ENCODE measurements at regions not wholly inside any gene's neighbourhood (a gene's known extent, or its start where the extent isn't known, plus 50 kb on each side); places are given as distances from the start of the nearest gene placed in this dataset.

DNA sequence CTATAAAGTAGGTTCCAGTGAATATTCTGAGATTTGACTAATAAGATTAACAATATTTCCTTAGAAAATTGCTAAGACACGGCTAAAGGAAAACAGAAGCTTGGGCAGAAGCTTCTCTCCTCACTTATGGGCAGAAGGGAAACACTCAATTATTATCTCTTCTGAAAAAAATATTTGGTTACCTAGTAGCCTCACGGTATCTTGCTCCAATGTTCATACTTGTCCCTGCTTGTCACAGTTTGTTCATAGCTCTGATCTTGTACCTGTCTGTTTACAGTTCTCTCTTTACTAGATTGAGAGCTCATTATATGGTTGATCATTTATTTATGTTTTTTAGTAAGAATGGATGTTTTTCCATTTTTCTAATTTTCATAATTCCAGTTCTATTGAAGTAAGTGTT lies 458.0 kb upstream of the ATP2B1 start:
- Histone ChIP-seq H3K9ac (ENCODE audit: insufficient read depth, low read length) (no peak overlapping the region), H3K27ac (ENCODE audit: insufficient read depth, low read length) (no peak overlapping the region), H3K27me3 (ENCODE audit: control insufficient read depth, insufficient read depth, low read length) (no peaks in the 10 kb centered on the region), H3K9me3 (ENCODE audit: control insufficient read depth, insufficient read depth, low read depth, low read length) (no peaks in the 10 kb centered on the region), H3K4me1 (ENCODE audit: control insufficient read depth, extremely low read depth, insufficient read depth, low read length) (no peaks in the 10 kb centered on the region), H3K4me3 (replicated peaks in 1 of 4; ENCODE audit: control extremely low read depth in 1 of 4, insufficient read depth in 1 of 4, low read depth in 3 of 4, low read length in 4 of 4) (no peak overlapping the region), H3K4me2 (ENCODE audit: extremely low read depth, insufficient read depth, low read length) (no peak overlapping the region), H3K36me3 (ENCODE audit: control insufficient read depth, insufficient read depth, low read length) (no peaks in the 10 kb centered on the region), H3K79me2 (ENCODE audit: control insufficient read depth, insufficient read depth, low read length) (no peaks in the 10 kb centered on the region), H2AFZ (ENCODE audit: low read length) (no peak overlapping the region), H4K20me1 (ENCODE audit: control insufficient read depth, extremely low read depth, insufficient read depth, low read length) (no peaks in the 10 kb centered on the region)
- TF ChIP-seq CTCF (conservative IDR thresholded peaks at IDR 0.05 in 1 of 2, IDR thresholded peaks at IDR 0.05 in 1 of 2; ENCODE audit: low read depth in 1 of 2, low read length in 2 of 2) = no peak
- no peak for TF ChIP-seq EZH2 (IDR thresholded peaks at IDR 0.05; ENCODE audit: low read length, missing control alignments)
- DNase-seq (ENCODE audit: low read depth in 2 of 2) = no peak

GRCh38 chr12:90166012-90166411 lies 457.4 kb upstream of the ATP2B1 start:
- Histone ChIP-seq H3K79me2 (ENCODE audit: control insufficient read depth, insufficient read depth, low read length) (no peaks in the 10 kb centered on the region), H3K9ac (ENCODE audit: insufficient read depth, low read length) (no peak overlapping the region), H2AFZ (ENCODE audit: low read length) (no peak overlapping the region), H3K9me3 (ENCODE audit: control insufficient read depth, insufficient read depth, low read depth, low read length) (no peaks in the 10 kb centered on the region), H3K4me2 (ENCODE audit: extremely low read depth, insufficient read depth, low read length) (no peak overlapping the region), H3K27ac (ENCODE audit: insufficient read depth, low read length) (no peak overlapping the region), H3K4me1 (ENCODE audit: control insufficient read depth, extremely low read depth, insufficient read depth, low read length) (no peaks in the 10 kb centered on the region), H4K20me1 (ENCODE audit: control insufficient read depth, extremely low read depth, insufficient read depth, low read length) (no peaks in the 10 kb centered on the region), H3K4me3 (replicated peaks in 1 of 4; ENCODE audit: control extremely low read depth in 1 of 4, insufficient read depth in 1 of 4, low read depth in 3 of 4, low read length in 4 of 4) (no peak overlapping the region), H3K27me3 (ENCODE audit: control insufficient read depth, insufficient read depth, low read length) (no peaks in the 10 kb centered on the region), H3K36me3 (ENCODE audit: control insufficient read depth, insufficient read depth, low read length) (no peaks in the 10 kb centered on the region)
- no peak for TF ChIP-seq CTCF (conservative IDR thresholded peaks at IDR 0.05 in 1 of 2, IDR thresholded peaks at IDR 0.05 in 1 of 2; ENCODE audit: low read depth in 1 of 2, low read length in 2 of 2)
- TF ChIP-seq EZH2 (IDR thresholded peaks at IDR 0.05; ENCODE audit: low read length, missing control alignments) = no peak
- DNase-seq (ENCODE audit: low read depth in 2 of 2) = no peak

DNA sequence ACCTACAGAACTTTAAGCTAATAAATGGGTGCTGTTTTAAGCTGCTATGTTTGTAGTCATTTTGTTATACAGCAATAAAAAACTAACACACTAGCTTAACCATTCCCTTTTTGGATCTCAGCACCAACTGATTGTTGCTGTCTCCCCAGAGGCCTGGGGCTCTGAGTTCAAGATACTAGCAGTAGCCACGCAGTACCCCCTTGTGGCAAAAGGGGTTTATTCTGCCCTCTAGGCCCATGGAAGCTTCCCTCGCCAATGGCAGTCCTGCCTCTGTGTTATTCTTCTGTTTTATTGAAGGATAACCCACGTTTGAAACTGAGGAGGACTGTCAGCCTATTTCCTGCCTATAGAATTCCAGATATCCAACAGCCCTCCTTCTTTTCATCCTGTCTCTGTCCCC lies 455.3 kb upstream of the ATP2B1 start:
- Histone ChIP-seq H3K9me3 (ENCODE audit: control insufficient read depth, insufficient read depth, low read depth, low read length) (no peaks in the 10 kb centered on the region), H2AFZ (ENCODE audit: low read length) (no peak overlapping the region), H3K36me3 (ENCODE audit: control insufficient read depth, insufficient read depth, low read length) (no peaks in the 10 kb centered on the region), H3K27ac (ENCODE audit: insufficient read depth, low read length) (no peak overlapping the region), H3K79me2 (ENCODE audit: control insufficient read depth, insufficient read depth, low read length) (no peaks in the 10 kb centered on the region), H3K27me3 (ENCODE audit: control insufficient read depth, insufficient read depth, low read length) (no peaks in the 10 kb centered on the region), H4K20me1 (ENCODE audit: control insufficient read depth, extremely low read depth, insufficient read depth, low read length) (no peaks in the 10 kb centered on the region), H3K4me1 (ENCODE audit: control insufficient read depth, extremely low read depth, insufficient read depth, low read length) (no peaks in the 10 kb centered on the region), H3K4me3 (replicated peaks in 1 of 4; ENCODE audit: control extremely low read depth in 1 of 4, insufficient read depth in 1 of 4, low read depth in 3 of 4, low read length in 4 of 4) (no peak overlapping the region), H3K4me2 (ENCODE audit: extremely low read depth, insufficient read depth, low read length) (no peak overlapping the region), H3K9ac (ENCODE audit: insufficient read depth, low read length) (no peak overlapping the region)
- no peak for DNase-seq (ENCODE audit: low read depth in 2 of 2)
- TF ChIP-seq EZH2 (IDR thresholded peaks at IDR 0.05; ENCODE audit: low read length, missing control alignments) = no peak
- TF ChIP-seq CTCF (conservative IDR thresholded peaks at IDR 0.05 in 1 of 2, IDR thresholded peaks at IDR 0.05 in 1 of 2; ENCODE audit: low read depth in 1 of 2, low read length in 2 of 2) = no peak
